GM20000 (cell line): ENCODE measurements at regions not wholly inside any gene's neighbourhood (a gene's known extent, or its start where the extent isn't known, plus 50 kb on each side); places are given as distances from the start of the nearest gene placed in this dataset.

ENCODE experiments used
- DNase-seq: peaks from one replicate; pipeline ENCODE4 v3.0.0; 2012; ENCODE audit warnings: low spot score
- TF ChIP-seq, protein P1 (sequence below): IDR thresholded peaks from 2 replicates; pipeline ENCODE4 v1.5.1; 2012; ENCODE audit warnings: mild to moderate bottlenecking, control low read depth; ENCODE audit errors: extremely low read depth, missing control alignments

DNA sequence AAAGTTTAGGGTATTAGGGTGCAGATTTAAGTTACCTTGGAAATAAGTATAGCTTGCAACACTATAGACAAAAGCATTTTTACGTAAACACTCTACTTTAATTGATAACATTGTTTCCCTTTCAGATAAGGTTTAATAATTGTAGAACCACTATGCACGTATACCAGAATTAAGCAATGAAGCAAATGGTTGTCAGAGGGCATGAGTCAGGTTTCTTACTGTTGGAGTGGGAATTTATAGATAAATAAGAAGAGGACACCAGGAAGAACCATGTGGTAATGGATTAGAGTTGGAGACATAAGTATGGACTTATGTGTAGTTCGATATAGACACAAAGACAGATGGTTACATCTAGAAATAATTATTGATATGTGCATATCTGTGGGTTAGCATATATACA, 355.6 kb downstream of the ETV1 start:
- DNase-seq: no peak
- TF ChIP-seq, protein P1, sequence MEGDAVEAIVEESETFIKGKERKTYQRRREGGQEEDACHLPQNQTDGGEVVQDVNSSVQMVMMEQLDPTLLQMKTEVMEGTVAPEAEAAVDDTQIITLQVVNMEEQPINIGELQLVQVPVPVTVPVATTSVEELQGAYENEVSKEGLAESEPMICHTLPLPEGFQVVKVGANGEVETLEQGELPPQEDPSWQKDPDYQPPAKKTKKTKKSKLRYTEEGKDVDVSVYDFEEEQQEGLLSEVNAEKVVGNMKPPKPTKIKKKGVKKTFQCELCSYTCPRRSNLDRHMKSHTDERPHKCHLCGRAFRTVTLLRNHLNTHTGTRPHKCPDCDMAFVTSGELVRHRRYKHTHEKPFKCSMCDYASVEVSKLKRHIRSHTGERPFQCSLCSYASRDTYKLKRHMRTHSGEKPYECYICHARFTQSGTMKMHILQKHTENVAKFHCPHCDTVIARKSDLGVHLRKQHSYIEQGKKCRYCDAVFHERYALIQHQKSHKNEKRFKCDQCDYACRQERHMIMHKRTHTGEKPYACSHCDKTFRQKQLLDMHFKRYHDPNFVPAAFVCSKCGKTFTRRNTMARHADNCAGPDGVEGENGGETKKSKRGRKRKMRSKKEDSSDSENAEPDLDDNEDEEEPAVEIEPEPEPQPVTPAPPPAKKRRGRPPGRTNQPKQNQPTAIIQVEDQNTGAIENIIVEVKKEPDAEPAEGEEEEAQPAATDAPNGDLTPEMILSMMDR: no peak

DNA sequence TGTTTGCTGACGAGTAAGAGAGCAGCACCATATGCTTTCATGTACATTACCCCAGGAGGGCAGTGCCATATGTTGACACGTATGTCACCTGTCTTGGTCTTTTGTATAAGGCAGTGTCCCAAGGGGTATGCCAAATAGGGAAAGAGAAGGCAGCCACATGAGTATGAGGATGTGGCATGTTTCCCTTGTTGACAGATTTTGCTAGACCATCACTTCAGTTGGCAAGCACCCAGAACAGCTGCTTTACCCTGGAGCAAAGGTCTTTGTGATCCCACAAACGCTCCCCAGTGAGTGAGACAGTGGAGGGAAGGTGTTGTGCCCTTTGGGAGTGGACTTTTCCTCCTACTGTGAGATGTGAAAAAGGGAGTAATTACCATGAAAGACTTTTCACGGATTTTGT, 350.1 kb downstream of the ETV1 start:
- no peak for DNase-seq

GRCh38 chr7:13641714-13642113, 347.8 kb downstream of the ETV1 start:
- DNase-seq: no peak

More for the DNA sequence above, 350.1 kb downstream of the ETV1 start:
- TF ChIP-seq, protein P1: no peak

GRCh38 chr7:13651167-13651566, 338.3 kb downstream of the ETV1 start:
- TF ChIP-seq, protein P1: no peak
- DNase-seq: no peak

More at GRCh38 chr7:13641714-13642113, 347.8 kb downstream of the ETV1 start:
- TF ChIP-seq, protein P1: no peak

- no peak for DNase-seq
- TF ChIP-seq, protein P1: no peak
Observed at GRCh38 chr7:13656330-13656729, 333.1 kb downstream of the ETV1 start.

GRCh38 chr7:13673290-13673689, 316.2 kb downstream of the ETV1 start:
- TF ChIP-seq, protein P1: no peak
- no peak for DNase-seq

GRCh38 chr7:13682626-13683025, 306.8 kb downstream of the ETV1 start:
- DNase-seq: no peak
- TF ChIP-seq, protein P1: no peak

DNA sequence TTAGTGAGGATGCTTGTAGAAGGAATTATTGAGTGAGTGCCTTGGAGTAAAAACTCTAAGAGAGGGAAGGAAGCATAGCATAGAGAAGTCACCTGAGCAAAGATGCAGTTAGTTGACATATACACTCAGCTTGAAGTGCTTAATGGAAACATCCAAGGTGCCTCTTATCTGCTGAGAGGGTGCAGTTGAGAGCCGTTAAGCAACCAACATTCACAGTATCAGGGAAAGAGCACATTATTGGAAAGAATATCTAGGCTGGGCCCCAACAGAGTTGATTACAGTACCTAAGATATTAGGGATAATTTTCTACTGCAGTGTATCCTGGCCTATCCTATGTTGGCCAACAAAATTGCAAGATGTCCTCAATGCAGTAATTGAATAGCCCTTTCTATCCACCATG, 302.0 kb downstream of the ETV1 start:
- TF ChIP-seq, protein P1: no peak
- no peak for DNase-seq
